ENCODE measurements at regions not wholly inside any gene's neighbourhood (a gene's known extent, or its start where the extent isn't known, plus 50 kb on each side); places are given as distances from the start of the nearest gene placed in this dataset.

DNA sequence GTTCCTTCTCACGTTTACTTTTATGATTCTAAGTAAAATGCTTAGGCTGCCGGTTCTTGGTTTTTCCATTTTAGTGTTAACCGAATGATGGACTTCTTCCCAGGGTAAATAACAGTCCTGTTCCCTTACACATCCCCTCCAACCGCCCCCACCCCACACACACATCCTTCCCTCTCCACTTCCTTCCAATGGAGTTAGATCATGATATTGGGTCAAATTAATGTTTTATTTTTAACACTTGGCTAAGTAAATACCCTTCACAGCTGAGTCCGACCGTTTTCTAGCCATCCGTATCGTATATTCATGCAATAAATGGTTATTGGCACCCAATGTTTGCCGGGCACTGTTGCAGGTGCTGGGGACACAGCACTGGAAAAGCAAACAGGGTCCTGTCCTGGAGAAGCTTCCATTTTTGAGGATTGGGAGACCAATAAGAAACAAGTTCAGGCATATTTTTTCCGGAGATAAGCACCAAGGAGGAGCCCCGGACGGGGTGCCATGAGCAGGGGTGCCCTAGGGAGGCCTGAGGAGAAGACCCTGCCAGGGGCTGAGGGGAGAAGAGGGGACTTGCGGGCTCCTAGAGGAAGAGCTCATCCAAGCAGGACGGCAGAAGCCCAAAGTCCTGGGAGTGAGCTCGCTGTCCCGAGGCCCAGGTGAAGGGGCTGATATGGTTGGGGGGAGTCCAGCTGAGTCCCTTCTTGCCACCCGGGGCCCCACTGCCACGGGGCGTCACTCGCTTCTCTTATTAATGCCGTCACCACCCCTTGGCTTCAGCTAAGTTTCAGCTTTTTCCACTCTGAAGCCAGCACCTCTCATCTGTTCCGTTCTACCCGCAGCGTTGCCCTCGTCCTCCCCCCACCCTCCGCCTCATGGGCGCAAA is 126.0 kb upstream of the RET start:
- no peak for DNase-seq (ENCODE audit: low read depth in 2 of 2, low spot score in 1 of 2)

DNA sequence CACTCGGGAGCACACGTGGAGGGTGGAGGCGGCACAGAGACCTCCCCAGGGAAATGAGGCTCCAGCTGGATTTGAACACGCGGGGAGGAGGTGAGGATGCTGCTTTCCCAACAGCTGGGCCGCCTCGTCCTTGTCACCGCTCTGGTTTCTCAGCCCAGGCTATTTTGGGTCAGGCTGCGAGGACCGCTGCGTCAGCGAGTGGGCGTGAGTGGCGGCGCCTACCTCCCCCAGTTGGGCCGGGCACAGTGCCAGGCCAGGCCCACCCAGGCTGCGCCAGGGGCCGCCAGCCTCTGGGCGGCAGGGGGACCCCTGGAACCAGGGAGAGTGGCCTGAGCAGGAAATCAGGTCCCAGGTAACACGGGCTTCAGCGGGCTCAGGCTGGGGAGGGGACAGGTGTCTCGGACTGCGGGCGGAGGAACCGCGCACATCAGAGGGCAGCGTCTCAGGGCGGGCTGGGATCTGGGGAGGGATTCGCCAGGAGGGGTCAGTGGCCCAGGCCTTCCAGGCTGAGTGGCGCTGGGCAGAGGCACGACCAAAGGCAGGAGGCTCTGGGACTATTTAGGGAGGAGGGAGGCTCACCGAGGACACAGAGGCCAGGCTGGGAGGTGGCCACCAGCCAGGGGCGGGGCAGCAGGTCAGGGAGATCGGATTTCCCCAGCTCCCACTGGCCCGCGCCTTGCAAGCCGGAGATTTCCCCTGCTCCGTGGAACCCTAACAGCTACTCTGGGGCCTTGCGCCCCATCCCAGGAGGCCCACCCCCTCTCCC is 125.2 kb upstream of the RET start:
- DNase-seq (ENCODE audit: low read depth in 2 of 2, low spot score in 1 of 2), result no peak

DNA sequence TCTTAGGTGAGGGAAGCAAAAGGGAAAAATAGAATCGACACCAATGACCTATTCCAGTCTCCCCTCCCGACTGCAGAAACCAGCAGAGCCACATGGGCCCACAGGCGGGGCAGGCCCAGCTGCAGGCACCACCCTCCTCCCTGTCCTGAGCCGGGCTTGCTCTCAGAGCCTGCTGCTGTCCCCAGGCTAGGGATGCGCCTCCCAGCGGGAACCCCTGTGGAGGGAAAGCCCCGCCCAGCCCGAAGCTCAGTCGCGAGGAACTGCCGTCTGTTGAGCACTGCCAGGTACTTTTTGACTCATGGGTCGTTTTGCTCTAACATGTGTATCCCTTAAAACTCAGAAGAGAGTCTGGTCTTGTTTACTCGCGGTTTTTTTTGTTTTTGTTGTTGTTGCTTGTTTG is 124.5 kb upstream of the RET start:
- DNase-seq (ENCODE audit: low read depth in 2 of 2, low spot score in 1 of 2), result no peak

DNA sequence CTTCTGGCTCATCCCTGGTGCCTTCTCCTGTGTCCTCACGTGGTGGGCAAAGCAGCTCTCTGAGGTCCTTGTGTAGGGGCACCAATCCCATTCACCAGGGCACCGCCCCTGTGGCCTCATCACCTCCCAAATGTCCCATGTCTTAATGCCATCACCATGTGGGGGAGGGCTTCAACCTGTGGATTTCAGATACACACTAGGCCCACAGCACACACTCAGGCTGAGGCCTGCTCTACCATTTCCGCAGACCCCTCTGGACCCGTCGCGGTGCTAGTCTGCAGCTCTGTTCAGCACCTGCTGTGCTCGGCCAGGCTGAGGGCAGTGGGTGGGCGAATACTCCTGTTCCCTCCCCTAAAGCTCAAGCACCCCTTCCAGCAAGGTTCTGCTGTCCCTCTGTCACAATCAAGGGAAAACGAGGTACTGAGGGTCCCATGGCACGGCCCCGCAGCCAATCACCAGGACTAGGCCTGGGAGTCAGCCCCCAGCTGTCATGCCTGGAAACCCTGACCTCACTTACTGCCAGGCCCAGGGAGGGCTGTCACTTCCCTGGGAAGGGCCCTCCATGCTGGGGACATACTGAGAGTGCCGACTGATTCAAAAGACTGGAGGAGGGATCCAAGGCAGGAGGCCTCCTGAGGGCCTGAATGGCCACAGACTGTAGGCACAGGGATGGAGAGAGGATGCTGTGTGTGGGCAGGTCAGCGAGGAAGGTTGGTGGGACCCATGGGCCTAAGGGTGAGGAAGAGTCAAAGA is 123.8 kb upstream of the RET start:
- no peak for DNase-seq (ENCODE audit: low read depth in 2 of 2, low spot score in 1 of 2)

DNA sequence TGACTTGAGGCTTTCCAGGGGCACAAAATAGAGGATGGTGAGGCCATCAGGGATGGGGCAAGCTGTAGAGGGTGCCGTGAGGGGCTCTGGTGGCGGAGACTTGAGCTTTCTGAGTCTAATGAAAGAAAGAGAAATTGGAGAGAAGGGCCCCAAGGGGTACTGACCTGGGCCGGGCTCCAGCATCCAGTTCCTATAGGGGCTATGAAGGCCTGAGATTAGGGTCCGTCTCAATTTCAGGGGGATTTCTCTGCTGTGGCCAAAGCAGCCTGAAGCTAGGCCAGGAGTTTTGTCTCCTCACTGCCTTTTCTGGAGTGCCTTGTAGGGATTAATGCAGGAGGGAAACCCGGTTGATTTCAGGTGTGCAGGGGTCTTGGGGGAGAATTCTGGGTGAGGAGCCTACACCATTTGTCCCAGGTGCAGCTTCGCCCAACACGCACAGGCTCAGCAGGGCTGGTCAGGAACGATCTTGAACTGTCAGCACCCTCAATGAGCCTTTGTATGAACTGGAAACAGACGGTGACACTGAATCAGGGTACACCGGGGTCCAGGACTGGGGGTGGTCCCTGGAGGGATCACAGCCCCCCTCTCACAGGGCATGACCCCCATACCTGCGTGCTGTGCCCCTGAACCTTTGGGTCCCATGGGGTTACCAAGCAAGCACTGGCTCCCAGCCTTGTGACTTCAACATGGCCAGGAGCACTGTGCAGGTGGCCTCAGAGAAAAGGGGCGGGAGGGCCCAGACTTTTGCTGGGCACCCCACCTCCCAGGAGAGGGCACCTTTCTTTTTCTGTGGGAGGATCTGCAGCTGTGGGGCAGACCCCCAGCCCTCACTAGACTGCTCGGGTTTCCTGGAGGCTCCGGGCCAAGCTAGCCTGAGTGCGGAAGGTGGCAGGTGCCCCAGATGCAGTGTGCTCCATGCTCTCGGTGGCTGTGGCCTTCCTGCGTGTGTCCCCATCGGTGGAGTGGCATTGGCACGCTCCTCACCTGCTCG is 122.9 kb upstream of the RET start:
- no peak for DNase-seq (ENCODE audit: low read depth in 2 of 2, low spot score in 1 of 2)

DNA sequence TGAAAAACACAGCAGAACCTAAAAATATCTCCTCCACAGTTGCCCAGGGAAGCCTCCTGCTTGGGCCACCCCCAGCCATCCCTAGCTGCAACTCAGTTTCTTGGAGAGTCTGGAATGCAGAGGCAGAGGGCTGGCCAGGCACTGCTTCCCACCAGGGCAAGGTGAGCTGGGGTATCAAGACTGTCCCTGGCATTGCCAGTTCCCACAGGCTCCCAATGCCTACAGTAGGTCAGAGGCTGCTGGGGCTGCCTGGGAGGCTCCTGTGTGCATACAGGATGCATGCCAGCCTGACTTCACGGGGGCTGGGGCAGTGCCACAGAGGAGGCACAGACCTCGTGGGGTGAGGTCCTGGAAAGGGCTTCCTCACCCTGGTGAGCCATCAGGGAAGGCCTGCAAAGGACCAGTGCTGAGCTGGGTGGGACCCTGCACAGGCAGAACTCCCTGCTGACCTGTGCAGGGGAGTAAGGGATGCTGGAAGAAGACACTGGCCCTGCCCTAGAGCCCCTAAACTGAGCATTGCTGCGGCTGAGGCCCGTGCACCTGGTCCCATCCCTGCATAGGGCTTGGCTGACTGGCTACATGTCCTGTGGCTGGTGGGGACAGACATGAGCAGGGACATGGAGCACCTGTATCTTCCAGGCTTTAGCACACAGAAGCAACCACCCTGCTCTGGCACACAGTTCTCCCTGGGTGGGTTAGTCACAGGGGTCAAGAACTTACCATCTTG is 121.9 kb upstream of the RET start:
- DNase-seq (ENCODE audit: low read depth in 2 of 2, low spot score in 1 of 2), result no peak

DNA sequence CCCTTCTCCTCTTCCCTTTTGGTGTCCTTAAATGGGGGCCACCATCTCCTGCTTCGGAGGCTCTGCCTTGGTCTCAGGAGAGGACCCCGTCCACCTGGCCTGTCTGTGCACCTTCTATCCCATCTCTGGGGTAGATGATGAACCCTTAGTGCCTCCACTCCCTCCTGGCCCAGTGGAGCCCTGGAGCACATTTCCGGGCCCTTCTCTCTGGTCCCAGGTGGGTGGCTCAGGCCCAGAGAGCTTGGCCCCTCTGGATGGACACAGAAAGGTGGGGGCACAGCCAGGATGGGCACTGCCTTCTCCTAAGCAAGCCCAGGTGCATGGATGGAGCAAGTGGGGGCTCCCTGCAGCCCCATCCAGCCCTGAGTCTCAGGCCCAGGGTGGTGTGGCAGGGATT is 121.4 kb upstream of the RET start:
- no peak for DNase-seq (ENCODE audit: low read depth in 2 of 2, low spot score in 1 of 2)

DNA sequence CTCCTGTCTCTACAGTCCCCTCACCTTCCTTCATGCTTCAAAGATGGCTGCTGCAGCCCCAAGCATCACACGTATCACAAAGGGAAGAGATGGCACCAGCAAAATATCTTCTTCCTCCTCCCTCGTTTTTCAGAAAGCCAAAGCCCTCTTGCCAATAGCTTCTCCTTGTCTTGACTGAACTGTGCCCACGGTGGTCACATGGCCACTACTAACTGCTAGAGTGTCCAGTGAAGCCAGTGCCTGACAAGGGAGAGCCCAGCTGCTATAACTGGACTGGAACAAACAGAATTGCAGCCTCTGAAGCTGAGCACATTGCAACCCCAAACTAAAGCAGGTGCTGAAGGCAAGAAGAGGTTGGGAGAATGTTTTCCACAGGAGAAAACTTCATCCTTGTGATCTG is 120.8 kb upstream of the RET start:
- no peak for DNase-seq (ENCODE audit: low read depth in 2 of 2, low spot score in 1 of 2)

DNA sequence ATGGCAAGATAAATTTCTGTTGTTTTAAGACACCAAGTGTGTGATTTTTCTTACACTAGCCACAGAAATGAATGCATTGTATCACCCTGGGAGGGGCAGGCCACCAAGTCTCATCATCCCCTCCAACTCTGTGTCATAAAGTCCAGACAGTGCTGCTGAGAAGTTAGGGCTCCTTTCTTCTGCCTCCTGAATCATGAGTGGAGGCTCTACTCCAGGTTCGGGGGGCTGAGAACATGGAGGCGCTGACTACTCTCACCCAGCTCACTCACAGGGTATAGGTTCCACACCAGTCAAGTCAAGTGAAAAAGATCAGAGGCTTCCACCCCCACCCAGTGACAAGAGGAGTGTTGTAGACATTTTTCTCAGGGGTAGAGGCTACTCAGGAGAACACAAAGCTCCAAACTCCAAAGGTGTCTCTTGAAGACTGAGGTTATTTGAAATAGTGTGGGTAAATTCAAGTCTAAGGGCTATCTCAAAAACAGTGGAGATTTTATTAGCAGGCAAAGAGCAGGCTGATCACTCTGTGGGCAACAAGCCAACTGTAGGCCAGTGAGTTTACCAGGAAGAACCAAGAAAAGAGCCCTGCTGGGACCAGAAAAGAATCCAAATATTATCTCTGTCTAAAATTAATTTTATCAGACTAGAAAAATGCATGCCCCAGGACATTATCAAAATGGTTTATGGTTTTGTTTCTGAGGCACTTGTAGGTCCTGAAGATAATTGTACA is 118.6 kb upstream of the RET start:
- no peak for DNase-seq (ENCODE audit: low read depth in 2 of 2, low spot score in 1 of 2)

DNA sequence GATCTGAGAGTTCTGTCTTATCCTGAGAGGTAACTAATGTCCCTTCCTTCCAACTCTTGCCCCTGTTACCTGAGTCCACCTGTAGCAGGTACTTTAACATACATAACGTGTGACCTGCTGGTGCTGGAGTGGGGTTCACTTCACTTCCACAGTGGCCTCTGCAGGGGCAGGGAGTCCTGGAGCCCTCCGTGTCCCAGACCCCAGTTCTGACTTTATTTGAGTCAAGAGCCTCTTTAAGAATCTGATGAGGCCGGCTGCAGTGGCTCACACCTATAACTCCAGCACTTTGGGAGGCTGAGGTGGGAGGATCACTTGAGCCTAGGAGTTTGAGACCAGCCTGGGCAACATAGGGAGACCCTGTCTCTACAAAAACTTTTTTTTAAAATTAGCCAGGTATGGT is 117.0 kb upstream of the RET start:
- no peak for DNase-seq (ENCODE audit: low read depth in 2 of 2, low spot score in 1 of 2)

DNA sequence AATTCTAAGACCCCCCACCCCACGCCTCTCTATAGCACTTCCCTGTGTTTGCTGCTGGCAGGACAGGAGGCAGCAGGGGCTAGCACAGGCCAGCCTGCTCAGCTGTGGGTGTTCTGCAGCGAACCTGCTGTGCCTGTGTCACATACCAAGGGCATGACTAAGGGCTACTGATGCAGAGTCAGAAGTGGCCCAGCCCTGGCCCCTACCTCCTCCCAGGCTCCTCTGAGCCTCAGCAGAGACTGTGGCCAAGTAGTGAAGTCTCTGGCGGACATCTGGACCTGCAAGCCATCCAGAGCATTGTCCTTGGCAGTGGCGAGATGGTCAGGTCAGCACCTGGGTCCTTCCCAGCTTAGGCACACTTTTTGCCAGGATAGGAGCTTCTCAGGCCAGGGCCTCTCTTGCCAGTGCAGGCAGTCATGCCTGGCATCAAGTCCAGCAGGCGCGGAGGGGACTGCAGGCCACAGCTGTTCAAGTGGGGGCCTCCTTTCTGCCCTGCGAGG is 116.3 kb upstream of the RET start:
- DNase-seq (ENCODE audit: low read depth in 2 of 2, low spot score in 1 of 2), result no peak

DNA sequence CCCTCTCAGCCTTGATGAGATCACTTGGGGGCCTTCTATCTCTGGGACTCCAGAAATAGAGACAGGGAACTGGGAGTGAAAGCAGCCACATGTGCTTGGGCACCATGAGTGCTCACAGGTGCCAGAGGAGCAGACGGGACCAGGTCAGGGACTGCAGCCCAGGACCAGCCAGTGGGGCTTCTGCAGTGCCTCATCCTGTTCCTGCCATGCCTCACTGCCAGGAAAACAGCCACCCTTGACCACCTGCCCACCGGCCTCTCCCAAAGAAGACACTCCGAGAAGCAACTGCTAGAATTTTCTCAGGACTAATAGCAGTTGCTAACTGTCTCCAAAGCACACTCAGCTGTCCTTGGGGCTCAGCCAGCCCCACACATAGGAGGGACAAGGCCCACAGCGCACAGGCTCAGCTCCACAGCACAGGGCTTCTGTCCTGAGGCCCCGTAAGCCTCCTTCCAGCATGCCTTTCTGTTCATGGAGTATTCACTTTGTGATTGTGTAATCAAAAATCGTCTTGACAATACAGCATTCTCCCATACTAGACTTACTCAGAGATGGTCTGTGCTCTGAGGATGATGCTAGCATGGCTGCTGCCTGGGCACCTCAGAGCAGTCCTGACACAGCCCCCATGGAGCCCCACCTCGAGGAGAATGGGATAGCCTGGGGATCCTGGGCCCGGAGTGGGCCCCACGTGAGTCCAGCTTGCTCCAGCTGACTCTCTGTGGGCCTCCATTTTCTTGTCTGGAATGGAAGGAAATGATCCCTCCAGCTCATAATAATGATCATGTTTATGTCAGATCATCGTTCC is 115.7 kb upstream of the RET start:
- no peak for DNase-seq (ENCODE audit: low read depth in 2 of 2, low spot score in 1 of 2)

DNA sequence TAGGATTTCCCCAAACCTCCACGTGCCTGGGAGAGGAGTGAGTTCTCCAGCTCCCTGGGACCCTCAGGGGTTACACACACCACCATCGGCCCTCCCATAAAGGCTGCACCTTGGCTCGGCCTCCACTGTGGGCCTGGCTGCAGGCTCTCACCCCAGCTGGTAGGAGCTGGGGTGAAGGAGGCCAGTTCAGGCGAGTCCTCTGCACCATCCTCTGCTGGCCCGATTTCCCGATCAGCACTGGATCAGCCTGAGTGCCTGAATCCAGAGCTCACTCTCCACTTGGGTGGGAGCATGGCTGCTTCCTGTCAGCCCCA is 115.1 kb upstream of the RET start:
- DNase-seq (ENCODE audit: low read depth in 2 of 2, low spot score in 1 of 2), result no peak

DNA sequence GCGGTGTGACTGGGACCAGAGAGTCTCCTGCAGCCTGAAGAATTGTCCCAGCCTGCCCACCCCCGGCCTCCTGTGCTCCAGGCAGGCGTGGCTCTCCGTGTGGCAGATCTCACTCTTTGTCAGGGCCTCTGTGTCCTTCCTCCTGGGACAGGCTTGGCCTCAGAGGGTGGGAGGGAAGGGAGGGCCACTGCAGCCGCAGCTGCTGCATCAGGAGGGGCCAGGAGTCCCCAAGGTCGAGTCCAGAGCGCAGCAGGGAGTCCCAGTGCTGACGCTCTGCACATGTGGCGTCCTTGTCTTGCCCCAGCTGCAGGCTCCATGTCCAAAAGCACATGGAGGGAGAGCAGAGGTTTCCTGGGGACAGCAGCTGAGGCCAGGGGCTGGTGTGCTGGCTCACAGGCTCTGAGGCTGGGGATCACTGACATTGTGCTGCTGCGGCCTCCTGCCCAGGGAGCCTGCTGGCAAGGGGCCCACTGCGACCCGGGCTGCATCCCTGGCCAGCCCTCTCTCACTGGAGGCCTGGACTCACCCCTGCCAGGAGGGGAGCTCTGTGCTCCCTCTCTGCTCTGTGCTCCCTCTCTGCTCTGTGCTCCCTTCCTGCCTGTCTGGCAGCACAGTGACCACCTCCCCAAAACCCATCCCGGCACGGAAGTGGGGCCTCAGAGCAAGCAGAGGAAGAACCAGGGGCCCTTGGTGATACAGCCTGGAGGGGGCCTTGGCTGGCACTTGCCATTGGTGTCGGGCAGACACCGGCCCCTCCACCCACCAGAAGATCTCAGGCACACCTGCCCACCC is 114.6 kb upstream of the RET start:
- no peak for DNase-seq (ENCODE audit: low read depth in 2 of 2, low spot score in 1 of 2)

DNA sequence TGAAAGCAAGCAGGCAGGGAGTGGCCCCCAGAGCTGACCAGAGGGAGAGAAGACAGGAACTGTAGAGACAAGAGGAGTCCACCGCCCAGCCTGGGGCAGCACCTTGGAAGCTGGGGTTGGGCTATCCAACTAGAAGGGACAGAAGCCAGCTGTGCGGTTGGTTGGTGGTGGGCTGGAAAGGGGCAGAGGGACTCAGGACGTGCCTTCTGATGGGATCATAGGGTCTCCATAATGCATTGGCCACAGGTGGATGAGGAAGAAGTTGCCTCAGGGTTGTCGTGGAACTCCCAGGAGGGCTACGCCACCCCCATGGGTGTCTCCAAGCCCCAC is 114.0 kb upstream of the RET start:
- DNase-seq (ENCODE audit: low read depth in 2 of 2, low spot score in 1 of 2), result no peak

DNA sequence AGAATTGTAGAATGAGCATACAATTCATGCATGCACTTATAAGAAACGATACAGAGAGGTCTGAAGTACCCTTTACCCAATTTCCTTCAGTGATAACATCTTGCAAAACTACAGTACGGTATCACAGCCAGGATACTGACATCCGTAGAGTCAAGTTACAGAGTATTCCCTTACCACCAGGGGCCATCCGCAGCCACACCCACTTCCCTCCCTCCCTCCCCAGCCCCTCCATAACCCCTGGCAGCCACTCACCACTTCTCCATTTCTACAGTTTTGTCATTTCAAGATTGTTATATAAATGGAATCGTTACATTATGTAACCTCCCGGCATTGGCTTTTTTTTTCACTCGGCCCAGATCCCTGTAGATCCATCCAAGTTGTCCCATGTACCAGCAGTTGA is 113.6 kb upstream of the RET start:
- no peak for DNase-seq (ENCODE audit: low read depth in 2 of 2, low spot score in 1 of 2)

DNA sequence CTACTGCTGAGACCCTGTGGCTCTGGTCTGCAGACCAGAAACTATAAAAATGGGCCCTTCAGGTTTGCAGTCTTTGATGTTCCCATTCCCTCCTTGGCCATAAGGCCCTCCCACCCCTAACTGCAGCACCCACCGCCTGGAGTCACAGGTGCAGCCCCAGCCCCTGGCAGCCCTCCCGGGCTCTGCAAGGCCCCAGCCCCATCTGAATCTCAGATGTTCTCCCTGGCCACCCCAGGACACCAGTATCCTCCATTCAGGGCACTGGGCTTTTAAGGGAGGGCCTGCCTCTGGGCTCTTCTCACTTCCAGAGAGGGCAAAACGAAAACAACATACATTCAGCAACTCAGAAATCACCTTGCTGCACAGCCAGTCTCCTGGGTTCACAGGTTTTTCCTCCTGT is 107.7 kb upstream of the RET start:
- no peak for DNase-seq (ENCODE audit: low read depth in 2 of 2, low spot score in 1 of 2)

DNA sequence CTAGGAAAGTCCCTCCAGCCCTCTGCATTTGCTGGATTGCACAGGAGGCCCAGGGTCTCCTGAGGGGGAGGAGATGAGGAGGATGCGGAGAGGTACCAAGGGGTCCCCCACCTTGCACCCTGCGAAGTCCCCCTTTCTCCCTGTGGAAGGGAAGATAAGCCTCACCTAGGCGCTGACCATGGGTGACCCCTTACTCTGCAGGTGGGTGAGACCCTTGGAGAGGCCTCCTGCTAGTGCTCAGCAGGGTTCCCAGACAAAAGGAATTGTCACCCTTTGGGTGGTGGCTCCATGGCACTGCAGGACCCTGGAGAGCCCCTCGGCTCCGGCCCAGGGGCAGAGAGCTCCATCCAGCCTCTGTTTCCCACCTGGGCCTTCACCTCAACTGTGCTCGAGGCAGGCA is 107.0 kb upstream of the RET start:
- DNase-seq (ENCODE audit: low read depth in 2 of 2, low spot score in 1 of 2), result no peak
